ENCODE measurements at regions not wholly inside any gene's neighbourhood (a gene's known extent, or its start where the extent isn't known, plus 50 kb on each side); places are given as distances from the start of the nearest gene placed in this dataset.

- ATAC-seq (no peak), DNase-seq (ENCODE audit: low read depth in 1 of 2, low spot score in 1 of 2) (no peak), FAIRE-seq (no peak)
- TF ChIP-seq EP300 (IDR thresholded peaks at IDR 0.05) = no peak
- no peak for TF ChIP-seq POLR2AphosphoS2 (conservative IDR thresholded peaks at IDR 0.05; ENCODE audit: low read length)
- no peak for TF ChIP-seq JUNB (IDR thresholded peaks at IDR 0.05)
- TF ChIP-seq CTCF (IDR thresholded peaks at IDR 0.05) = no peak
- ChIA-PET POLR2A (no interaction called here), CTCF (interaction anchor here (0.5 kb wide), 1 partner anchor 130 kb away, joined by 3 read pairs; no protein-coding TSS in a partner anchor)
- WGBS (ENCODE audit: missing lambda C conversion rate) = 37% methylated on average over 14 of the region's 14 CpGs
- Histone ChIP-seq H3K4me1 (no peaks in the 10 kb centered on the region), H3K4me2 (no peak overlapping the region), H3K9me3 (no peaks in the 10 kb centered on the region), H3K4me3 (no peak overlapping the region), H3K27ac (no peak overlapping the region)
Measured at GRCh38 chr10:130812381-130813148, 499.0 kb downstream of the TCERG1L start.

GRCh38 chr10:130814610-130815009 is 496.9 kb downstream of the TCERG1L start:
- ChIA-PET CTCF (no interaction called here), POLR2A (no interaction called here)
- WGBS (ENCODE audit: missing lambda C conversion rate) = 17% methylated on average over 7 of the region's 7 CpGs
- H3K27ac ChIP-seq = no peak overlapping the region
- no peaks in the 10 kb centered on the region for H3K4me1 ChIP-seq
- H3K4me2 ChIP-seq = no peak overlapping the region
- FAIRE-seq (no peak), DNase-seq (ENCODE audit: low read depth in 1 of 2, low spot score in 1 of 2) (no peak), ATAC-seq (no peak)
- H3K9me3 ChIP-seq = no peaks in the 10 kb centered on the region
- no peak for TF ChIP-seq CHD2 (IDR thresholded peaks at IDR 0.05; ENCODE audit: low read length, partially characterized antibody)
- no peak for TF ChIP-seq POLR2AphosphoS2 (conservative IDR thresholded peaks at IDR 0.05; ENCODE audit: low read length)
- no peak for TF ChIP-seq MAX (IDR thresholded peaks at IDR 0.05)
- TF ChIP-seq HMGXB4 (CRISPR knock-in tag; IDR thresholded peaks at IDR 0.05; ENCODE audit: borderline replicate concordance) = no peak
- no peak for TF ChIP-seq JUN (IDR thresholded peaks at IDR 0.05)
- TF ChIP-seq TFCP2L1 (CRISPR knock-in tag; IDR thresholded peaks at IDR 0.05) = no peak
- no peak for TF ChIP-seq NFE2L2 (conservative IDR thresholded peaks at IDR 0.05; ENCODE audit: low read length)
- TF ChIP-seq HOXB5 (CRISPR knock-in tag; IDR thresholded peaks at IDR 0.05) = no peak
- no peak for TF ChIP-seq RARB (CRISPR knock-in tag; IDR thresholded peaks at IDR 0.05)
- TF ChIP-seq SMC3 (IDR thresholded peaks at IDR 0.05) = no peak
- TF ChIP-seq FOSL2 (IDR thresholded peaks at IDR 0.05) = no peak
- TF ChIP-seq FOSL2 (CRISPR knock-in tag; IDR thresholded peaks at IDR 0.05) = no peak
- no peak for TF ChIP-seq FOXS1 (CRISPR knock-in tag; IDR thresholded peaks at IDR 0.05)
- H3K4me3 ChIP-seq = no peak overlapping the region

GRCh38 chr10:130816116-130816901 is 495.2 kb downstream of the TCERG1L start:
- Histone ChIP-seq H3K27ac (no peak overlapping the region), H3K9me3 (no peaks in the 10 kb centered on the region), H3K4me1 (no peaks in the 10 kb centered on the region), H3K4me2 (no peak overlapping the region), H3K4me3 (no peak overlapping the region)
- no peak for FAIRE-seq
- no peak for ATAC-seq
- CTCF ChIA-PET = no interaction called here
- POLR2A ChIA-PET = no interaction called here
- WGBS (ENCODE audit: missing lambda C conversion rate) = 6% methylated on average over 13 of the region's 23 CpGs
- no peak for DNase-seq (ENCODE audit: low read depth in 1 of 2, low spot score in 1 of 2)
- TF ChIP-seq EP300 (IDR thresholded peaks at IDR 0.05) = no peak
- no peak for TF ChIP-seq MAX (IDR thresholded peaks at IDR 0.05)
- no peak for TF ChIP-seq REST (IDR thresholded peaks at IDR 0.05)
- TF ChIP-seq CBX2 (IDR thresholded peaks at IDR 0.05; ENCODE audit: borderline replicate concordance, low read depth) = no peak
- no peak for TF ChIP-seq SREBF2 (IDR thresholded peaks at IDR 0.05)
- no peak for TF ChIP-seq E2F6 (IDR thresholded peaks at IDR 0.05; ENCODE audit: borderline replicate concordance, low read depth)
- no peak for TF ChIP-seq NFE2L2 (conservative IDR thresholded peaks at IDR 0.05; ENCODE audit: low read length)
- TF ChIP-seq USF2 (IDR thresholded peaks at IDR 0.05) = no peak
- TF ChIP-seq JUN (IDR thresholded peaks at IDR 0.05) = no peak
- TF ChIP-seq CHD2 (IDR thresholded peaks at IDR 0.05; ENCODE audit: low read length, partially characterized antibody) = no peak
- TF ChIP-seq FOSL2 (IDR thresholded peaks at IDR 0.05) = no peak
- no peak for TF ChIP-seq FOSL2 (CRISPR knock-in tag; IDR thresholded peaks at IDR 0.05)
- no peak for TF ChIP-seq TFCP2L1 (CRISPR knock-in tag; IDR thresholded peaks at IDR 0.05)
- TF ChIP-seq RARB (CRISPR knock-in tag; IDR thresholded peaks at IDR 0.05) = no peak

Measured in A549 (cell line).